ENCODE measurements at regions not wholly inside any gene's neighbourhood (a gene's known extent, or its start where the extent isn't known, plus 50 kb on each side); places are given as distances from the start of the nearest gene placed in this dataset.
"Not testable (repeated sequence)": the region's sequence is repeated elsewhere in the genome, so short reads cannot be mapped to it uniquely, and the experiment has no call there.

- Histone ChIP-seq H3K27me3 (ENCODE audit: insufficient read depth, insufficient read length) (no peaks in the 10 kb centered on the region), H3K4me3 (ENCODE audit: insufficient read length, low read depth) (no peak overlapping the region), H3K36me3 (ENCODE audit: insufficient read depth, insufficient read length, low read length) (no peaks in the 10 kb centered on the region), H3K9me3 (ENCODE audit: insufficient read depth, low read length) (no peaks in the 10 kb centered on the region), H3K4me1 (ENCODE audit: insufficient read depth, insufficient read length) (no peaks in the 10 kb centered on the region), H3K9ac (ENCODE audit: insufficient read length, low read depth) (no peak overlapping the region)
- peak; percentile 32 for DNase-seq (ENCODE audit: low read depth, low spot score)
- TF ChIP-seq SUZ12 (IDR thresholded peaks at IDR 0.05; ENCODE audit: extremely low read depth, insufficient read depth, insufficient read length) (no peak), ZNF274 (IDR thresholded peaks at IDR 0.05; ENCODE audit: low read depth, low read length) (no peak), YY1 (IDR thresholded peaks at IDR 0.05; ENCODE audit: insufficient read depth, insufficient read length) (no peak)
Observed at GRCh38 chrX:63050225-63050624, 300.9 kb downstream of the SPIN4 start.

- TF ChIP-seq YY1 (IDR thresholded peaks at IDR 0.05; ENCODE audit: insufficient read depth, insufficient read length) (no peak), SUZ12 (IDR thresholded peaks at IDR 0.05; ENCODE audit: extremely low read depth, insufficient read depth, insufficient read length) (no peak), ZNF274 (IDR thresholded peaks at IDR 0.05; ENCODE audit: low read depth, low read length) (no peak)
- Histone ChIP-seq H3K9me3 (ENCODE audit: insufficient read depth, low read length) (no peaks in the 10 kb centered on the region), H3K4me1 (ENCODE audit: insufficient read depth, insufficient read length) (no peaks in the 10 kb centered on the region)
Observed at GRCh38 chrX:63032811-63033210, 318.3 kb downstream of the SPIN4 start.

GRCh38 chrX:63013549-63013948, 337.6 kb downstream of the SPIN4 start:
- TF ChIP-seq ZNF274 (IDR thresholded peaks at IDR 0.05; ENCODE audit: low read depth, low read length) (no peak), YY1 (IDR thresholded peaks at IDR 0.05; ENCODE audit: insufficient read depth, insufficient read length) (no peak), SUZ12 (IDR thresholded peaks at IDR 0.05; ENCODE audit: extremely low read depth, insufficient read depth, insufficient read length) (no peak)
- Histone ChIP-seq H3K4me3 (ENCODE audit: insufficient read length, low read depth) (no peak overlapping the region), H3K9ac (ENCODE audit: insufficient read length, low read depth) (no peak overlapping the region), H3K4me1 (ENCODE audit: insufficient read depth, insufficient read length) (peaks cover 2% of the 10 kb centered on the region), H3K36me3 (ENCODE audit: insufficient read depth, insufficient read length, low read length) (no peaks in the 10 kb centered on the region), H3K9me3 (ENCODE audit: insufficient read depth, low read length) (no peaks in the 10 kb centered on the region), H3K27me3 (ENCODE audit: insufficient read depth, insufficient read length) (no peaks in the 10 kb centered on the region)
- DNase-seq (ENCODE audit: low read depth, low spot score), result no peak

More at GRCh38 chrX:63032811-63033210, 318.3 kb downstream of the SPIN4 start:
- Histone ChIP-seq H3K4me3 (ENCODE audit: insufficient read length, low read depth) (no peak overlapping the region), H3K27me3 (ENCODE audit: insufficient read depth, insufficient read length) (no peaks in the 10 kb centered on the region), H3K9ac (ENCODE audit: insufficient read length, low read depth) (no peak overlapping the region), H3K36me3 (ENCODE audit: insufficient read depth, insufficient read length, low read length) (no peaks in the 10 kb centered on the region)
- no peak for DNase-seq (ENCODE audit: low read depth, low spot score)

GRCh38 chrX:63012574-63012973, 338.6 kb downstream of the SPIN4 start:
- H3K27me3 ChIP-seq (ENCODE audit: insufficient read depth, insufficient read length), result no peaks in the 10 kb centered on the region
- DNase-seq (ENCODE audit: low read depth, low spot score), result peak; percentile 32
- no peak overlapping the region for H3K9ac ChIP-seq (ENCODE audit: insufficient read length, low read depth)
- no peaks in the 10 kb centered on the region for H3K9me3 ChIP-seq (ENCODE audit: insufficient read depth, low read length)
- H3K36me3 ChIP-seq (ENCODE audit: insufficient read depth, insufficient read length, low read length), result no peaks in the 10 kb centered on the region
- no peak overlapping the region for H3K4me3 ChIP-seq (ENCODE audit: insufficient read length, low read depth)
- no peaks in the 10 kb centered on the region for H3K4me1 ChIP-seq (ENCODE audit: insufficient read depth, insufficient read length)
- no peak for TF ChIP-seq ZNF274 (IDR thresholded peaks at IDR 0.05; ENCODE audit: low read depth, low read length)
- no peak for TF ChIP-seq SUZ12 (IDR thresholded peaks at IDR 0.05; ENCODE audit: extremely low read depth, insufficient read depth, insufficient read length)
- TF ChIP-seq YY1 (IDR thresholded peaks at IDR 0.05; ENCODE audit: insufficient read depth, insufficient read length), result no peak

GRCh38 chrX:63000196-63000595, 350.9 kb downstream of the SPIN4 start:
- not testable (repeated sequence) for H3K4me3 ChIP-seq (ENCODE audit: insufficient read length, low read depth); H3K27me3 ChIP-seq (ENCODE audit: insufficient read depth, insufficient read length); H3K4me1 ChIP-seq (ENCODE audit: insufficient read depth, insufficient read length); H3K9me3 ChIP-seq (ENCODE audit: insufficient read depth, low read length); H3K36me3 ChIP-seq (ENCODE audit: insufficient read depth, insufficient read length, low read length); H3K9ac ChIP-seq (ENCODE audit: insufficient read length, low read depth); DNase-seq (ENCODE audit: low read depth, low spot score)

Measured in NT2/D1 (cell line).